H9 (cell line): ENCODE measurements at regions not wholly inside any gene's neighbourhood (a gene's known extent, or its start where the extent isn't known, plus 50 kb on each side); places are given as distances from the start of the nearest gene placed in this dataset.

Source experiments
- DNase-seq: peaks from one replicate; pipeline ENCODE4 v3.0.0-alpha.2; 2017
- H2AFZ ChIP-seq: one replicate; pipeline ENCODE4 v1.6.1; 2013; ENCODE audit warnings: mild to moderate bottlenecking, low read length, control low read depth, moderate library complexity
- H2AK5ac ChIP-seq: 2 replicates; pipeline ENCODE4 v1.6.1; 2013; ENCODE audit warnings: low read length, control low read depth, mixed read lengths; ENCODE audit not compliant: insufficient read length
- H2BK120ac ChIP-seq: one replicate; pipeline ENCODE4 v1.6.1; 2013; ENCODE audit warnings: low read depth, mild to moderate bottlenecking, low read length, control low read depth, inconsistent platforms; ENCODE audit not compliant: poor library complexity, severe bottlenecking
- H2BK12ac ChIP-seq: 2 replicates; pipeline ENCODE4 v1.6.1; 2013; ENCODE audit warnings: low read length, control low read depth, mixed read lengths, low read depth; ENCODE audit not compliant: insufficient read length
- H2BK15ac ChIP-seq: 2 replicates; pipeline ENCODE4 v1.6.1; 2013; ENCODE audit warnings: low read depth, low read length, control low read depth
- H2BK20ac ChIP-seq: one replicate; pipeline ENCODE4 v1.6.1; 2013; ENCODE audit warnings: low read depth, mild to moderate bottlenecking, low read length, control low read depth, inconsistent platforms; ENCODE audit not compliant: poor library complexity, severe bottlenecking
- H2BK5ac ChIP-seq: 2 replicates; pipeline ENCODE4 v1.6.1; 2013; ENCODE audit warnings: low read length, control low read depth, mixed read lengths; ENCODE audit not compliant: insufficient read length
- H3K14ac ChIP-seq: 2 replicates; pipeline ENCODE4 v1.6.1; 2013; ENCODE audit warnings: low read length, control low read depth; ENCODE audit not compliant: insufficient read depth
- H3K18ac ChIP-seq: 2 replicates; pipeline ENCODE4 v1.6.1; 2013; ENCODE audit warnings: low read depth, mild to moderate bottlenecking, mixed read lengths, low read length, control low read depth; ENCODE audit not compliant: insufficient read length
- H3K23ac ChIP-seq: 2 replicates; pipeline ENCODE4 v1.6.1; 2013; ENCODE audit warnings: low read length, control low read depth, mixed read lengths, low read depth; ENCODE audit not compliant: insufficient read length
- H3K23me2 ChIP-seq: 2 replicates; pipeline ENCODE4 v1.6.1; 2013; ENCODE audit warnings: low read depth, mild to moderate bottlenecking, mixed read lengths, low read length, control low read depth; ENCODE audit not compliant: insufficient read length, poor library complexity, severe bottlenecking
- H3K27ac ChIP-seq: 2 replicates; pipeline ENCODE4 v1.5.1; 2013; ENCODE audit warnings: low read length, control low read depth, mixed read lengths, low read depth; ENCODE audit not compliant: insufficient read length
- H3K27me3 ChIP-seq: 2 replicates; pipeline ENCODE4 v1.6.1; 2013; ENCODE audit warnings: low read length, control low read depth, inconsistent platforms; ENCODE audit not compliant: insufficient read depth
- H3K4ac ChIP-seq: 2 replicates; pipeline ENCODE4 v1.6.1; 2013; ENCODE audit warnings: low read depth, mild to moderate bottlenecking, control low read depth, inconsistent platforms, low read length, moderate library complexity
- H3K4me1 ChIP-seq: 2 replicates; pipeline ENCODE4 v1.6.1; 2013; ENCODE audit warnings: low read length, control low read depth, inconsistent platforms; ENCODE audit not compliant: insufficient read depth
- H3K4me2 ChIP-seq: 2 replicates; pipeline ENCODE4 v1.6.1; 2013; ENCODE audit warnings: low read length, control low read depth, mixed read lengths; ENCODE audit not compliant: insufficient read length, insufficient read depth
- H3K56ac ChIP-seq: 2 replicates; pipeline ENCODE4 v1.6.1; 2013; ENCODE audit warnings: low read depth, mild to moderate bottlenecking, mixed read lengths, low read length, control low read depth; ENCODE audit not compliant: insufficient read length
- H3K79me1 ChIP-seq: 2 replicates; pipeline ENCODE4 v1.6.1; 2013; ENCODE audit warnings: low read depth, mild to moderate bottlenecking, moderate library complexity, low read length, control low read depth, inconsistent platforms; ENCODE audit not compliant: insufficient read depth, poor library complexity, severe bottlenecking
- H3K79me2 ChIP-seq: 2 replicates; pipeline ENCODE4 v1.6.1; 2013; ENCODE audit warnings: low read length, control low read depth, inconsistent platforms; ENCODE audit not compliant: insufficient read depth
- H3K9ac ChIP-seq: 2 replicates; pipeline ENCODE4 v1.6.1; 2013; ENCODE audit warnings: low read length, control low read depth, mixed read lengths; ENCODE audit not compliant: insufficient read length; ENCODE audit errors: extremely low read depth
- H3K9me3 ChIP-seq: one replicate; pipeline ENCODE4 v1.6.1; 2013; ENCODE audit warnings: low read depth, low read length, inconsistent platforms; ENCODE audit not compliant: control insufficient read depth
- H3T11ph ChIP-seq: one replicate; pipeline ENCODE4 v1.6.1; 2013; ENCODE audit warnings: mild to moderate bottlenecking, low read length, control low read depth, inconsistent platforms
- H4K20me1 ChIP-seq: one replicate; pipeline ENCODE4 v1.6.1; 2013; ENCODE audit not compliant: control insufficient read depth, insufficient read length, insufficient read depth
- H4K5ac ChIP-seq: 2 replicates; pipeline ENCODE4 v1.6.1; 2013; ENCODE audit warnings: low read depth, mild to moderate bottlenecking, mixed read lengths, low read length, control low read depth; ENCODE audit not compliant: insufficient read length
- H4K8ac ChIP-seq: replicated peaks from 2 replicates; pipeline ENCODE4 v1.6.1; 2013; ENCODE audit warnings: low read length, control low read depth, mixed read lengths, low read depth; ENCODE audit not compliant: insufficient read length
- H4K91ac ChIP-seq: 2 replicates; pipeline ENCODE4 v1.6.1; 2013; ENCODE audit warnings: low read depth, mild to moderate bottlenecking, moderate library complexity, mixed read lengths, low read length, control low read depth; ENCODE audit not compliant: insufficient read length
- H3K27ac Mint-ChIP-seq, 3 experiments: 2 replicates in 2 of 3; 3 replicates in 1 of 3; pipeline ENCODE4 v1.8.0; 2020 to 2021; ENCODE audit warnings: mixed read lengths in 3 of 3, mild to moderate bottlenecking in 1 of 3, moderate library complexity in 1 of 3
- H3K27me3 Mint-ChIP-seq: 2 replicates; pipeline ENCODE4 v1.8.0; 2021; ENCODE audit warnings: low read depth, mild to moderate bottlenecking, moderate library complexity, mixed read lengths
- H3K36me3 Mint-ChIP-seq, 3 experiments: 2 replicates in 2 of 3; 3 replicates in 1 of 3; pipeline ENCODE4 v1.8.0; 2020 to 2021; ENCODE audit warnings: low read depth in 3 of 3, mixed read lengths in 3 of 3; ENCODE audit not compliant: insufficient read depth in 1 of 3
- H3K4me1 Mint-ChIP-seq, 2 experiments: 2 replicates each; pipeline ENCODE4 v1.8.0; 2020; ENCODE audit warnings: mixed read lengths in 2 of 2
- H3K4me3 Mint-ChIP-seq, 2 experiments: 2 replicates in 1 of 2; 3 replicates in 1 of 2; pipeline ENCODE4 v1.8.0; 2020 to 2021; ENCODE audit warnings: mild to moderate bottlenecking in 2 of 2, mixed read lengths in 2 of 2, moderate library complexity in 1 of 2
- H3K9me3 Mint-ChIP-seq, 2 experiments: 2 replicates in 1 of 2; 3 replicates in 1 of 2; pipeline ENCODE4 v1.8.0; 2020; ENCODE audit warnings: mild to moderate bottlenecking in 2 of 2, mixed read lengths in 2 of 2, moderate library complexity in 1 of 2
- CTCF ChIP-seq: fragments of 200-600 bp; sonication (generic); conservative IDR thresholded peaks from 3 replicates; pipeline ENCODE4 v1.8.0; 2021; ENCODE audit warnings: antibody characterized with exemption, mild to moderate bottlenecking
- WGBS: extraction: QIAGEN DNeasy Blood & Tissue Kit; methylation state at CpG from one replicate; pipeline ENCODE4 v1.1.7; 2013; ENCODE audit warnings: missing lambda C conversion rate, low lambda C conversion rate, mixed read lengths; ENCODE audit not compliant: insufficient read length; ENCODE audit errors: extremely low coverage; 5-methylcytosine and 5-hydroxymethylcytosine counted together

- no peak overlapping the region for H4K91ac ChIP-seq
- H3K27ac ChIP-seq: no peak overlapping the region
- no peak overlapping the region for H3K56ac ChIP-seq
- Mint-ChIP-seq H3K4me3 (no peak overlapping the region), H3K27ac (no peak overlapping the region), H3K4me1 (peaks cover 0 to 4% of the 10 kb centered on the region in 2 experiments; a peak in 2 of 4 replicates), H3K9me3 (peaks cover 0 to 5% of the 10 kb centered on the region in 2 experiments; a peak in 4 of 5 replicates), H3K36me3 (peaks cover 0 to 5% (median 0%) of the 10 kb centered on the region in 3 experiments; a peak in 2 of 7 replicates), H3K27me3 (no peaks in the 10 kb centered on the region)
- DNase-seq: no peak
- H4K5ac ChIP-seq: no peak overlapping the region
- H3K9me3 ChIP-seq: no peaks in the 10 kb centered on the region
- H3K23me2 ChIP-seq: no peaks in the 10 kb centered on the region
- H2AK5ac ChIP-seq: no peak overlapping the region
- H2BK120ac ChIP-seq: no peak overlapping the region
- H3T11ph ChIP-seq: no peak overlapping the region
- no peak for TF ChIP-seq CTCF
- H3K79me1 ChIP-seq: no peaks in the 10 kb centered on the region
- H2BK5ac ChIP-seq: no peak overlapping the region
- no peak overlapping the region for H2BK15ac ChIP-seq
- no peak overlapping the region for H3K23ac ChIP-seq
- H3K27me3 ChIP-seq: no peaks in the 10 kb centered on the region
- H3K4ac ChIP-seq: no peak overlapping the region
- no peak overlapping the region for H2BK12ac ChIP-seq
- H3K9ac ChIP-seq: no peak overlapping the region
- no peak overlapping the region for H4K8ac ChIP-seq
- H3K4me1 ChIP-seq: no peaks in the 10 kb centered on the region
- H3K14ac ChIP-seq: no peak overlapping the region
- no peak overlapping the region for H3K18ac ChIP-seq
- H2BK20ac ChIP-seq: no peak overlapping the region
- H3K79me2 ChIP-seq: no peaks in the 10 kb centered on the region
- no CpG with 5 or more reads among the region's 2 CpGs for WGBS
- H2AFZ ChIP-seq: no peak overlapping the region
- H3K4me2 ChIP-seq: no peak overlapping the region
- H4K20me1 ChIP-seq: no peaks in the 10 kb centered on the region
These were observed 1571.3 kb downstream of the MAT2B start for GRCh38 chr5:165076686-165077085.
